ENCODE measurements at regions not wholly inside any gene's neighbourhood (a gene's known extent, or its start where the extent isn't known, plus 50 kb on each side); places are given as distances from the start of the nearest gene placed in this dataset.

- no peak for TF ChIP-seq CTCF (conservative IDR thresholded peaks at IDR 0.05)
- no peak for TF ChIP-seq EZH2 (IDR thresholded peaks at IDR 0.05; ENCODE audit: low read depth)
Measured at GRCh38 chr3:127490271-127491023, 100.1 kb downstream of the TPRA1 start.
